Hypothalamus (tissue), 51 donors: ENCODE measurements at regions not wholly inside any gene's neighbourhood (a gene's known extent, or its start where the extent isn't known, plus 50 kb on each side); places are given as distances from the start of the nearest gene placed in this dataset.

Experiments used
- DNase-seq, 51 donors: peaks; one replicate each; lab custom pipeline; 2025; lab: John Stamatoyannopoulos, UW

DNA sequence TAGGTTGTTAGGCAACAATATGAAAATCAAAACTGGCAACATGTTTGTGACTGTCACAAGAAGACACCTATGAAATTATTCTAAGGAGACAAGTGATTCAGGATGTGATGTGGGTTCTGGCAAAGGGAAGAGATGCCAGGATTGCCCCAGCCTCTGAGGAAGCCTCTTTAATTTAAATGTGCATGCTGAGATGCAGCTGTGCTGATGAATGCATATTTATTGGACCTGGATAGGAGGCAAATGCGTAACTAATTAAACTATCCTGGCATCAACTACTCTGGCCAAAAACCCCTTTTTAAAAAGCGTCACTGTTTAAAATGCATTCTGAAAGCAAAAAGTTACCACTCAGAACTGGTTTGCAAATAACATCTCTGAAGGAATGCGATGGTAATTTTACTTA, 176.5 kb upstream of the DPH6 start:
- DNase-seq = no peak

DNA sequence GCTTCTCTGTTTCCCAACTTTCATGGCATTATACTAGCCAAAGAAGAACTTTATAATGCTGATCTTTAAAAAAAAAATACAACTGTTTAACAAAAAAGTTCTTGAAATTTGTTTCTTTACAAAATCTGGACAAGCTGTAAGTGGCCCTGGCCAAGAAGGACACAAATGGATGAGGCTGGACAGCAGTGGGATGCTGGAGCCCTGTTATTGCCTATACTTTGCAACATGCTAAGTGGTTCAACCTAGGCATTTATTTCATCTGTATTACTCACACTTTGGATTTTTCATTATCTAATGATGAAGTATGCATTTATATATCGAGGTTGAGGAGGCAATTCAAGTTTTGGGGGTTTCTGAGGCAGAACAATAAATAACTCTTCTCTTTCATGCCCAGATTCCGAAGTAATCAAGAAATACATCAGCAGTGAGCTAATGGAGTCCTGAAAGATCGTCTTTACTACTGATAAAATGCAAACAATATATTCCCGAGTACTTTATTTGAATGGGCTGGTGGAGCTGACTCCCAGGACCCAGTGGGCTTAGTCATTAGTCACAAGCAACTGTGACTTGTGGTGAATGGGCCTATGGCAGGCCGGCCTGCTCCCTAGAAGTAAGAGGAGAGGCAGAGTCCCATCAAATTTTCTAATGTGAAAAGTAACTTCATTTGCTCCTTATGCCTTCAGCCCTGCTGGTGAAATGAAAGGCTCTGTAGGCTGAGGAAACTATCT, 177.3 kb upstream of the DPH6 start:
- no peak for DNase-seq

DNA sequence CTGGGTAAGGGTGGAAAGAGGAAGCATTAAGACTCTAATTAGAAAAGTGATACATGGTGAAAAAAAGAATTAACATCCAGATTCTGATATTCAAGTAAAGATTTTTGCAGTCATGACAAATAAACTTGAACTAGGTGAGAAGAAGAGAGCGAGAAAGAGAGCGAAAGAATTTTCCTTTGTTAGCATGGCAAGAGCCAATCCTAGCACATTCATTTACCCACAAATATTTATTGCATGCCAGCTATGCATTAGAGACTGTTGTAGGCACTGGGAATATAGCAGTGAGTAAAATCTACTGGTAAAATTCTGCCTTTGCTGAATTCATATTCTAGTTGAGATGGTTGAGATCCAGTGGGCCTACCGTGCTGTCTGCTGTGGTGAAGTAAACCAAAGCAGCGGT, 177.9 kb upstream of the DPH6 start:
- no peak for DNase-seq

DNA sequence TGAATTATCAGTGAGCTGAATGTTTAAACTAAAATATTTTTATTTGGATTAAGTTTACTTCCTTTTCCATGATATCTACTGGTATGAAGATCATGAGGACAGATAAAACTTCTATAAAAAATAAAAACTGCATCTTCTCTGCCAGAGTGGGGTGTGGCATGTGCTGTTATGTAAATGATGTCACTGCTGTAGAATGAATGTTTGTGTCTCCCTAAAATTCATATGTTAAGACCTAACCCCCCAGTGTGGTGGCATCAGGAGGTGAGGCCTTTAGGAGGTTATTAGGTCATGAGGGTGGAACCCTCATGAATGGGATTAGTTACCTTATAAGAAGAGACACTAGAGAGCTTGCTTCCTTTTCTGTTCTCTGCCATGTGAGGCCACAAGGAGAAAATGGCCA, 178.7 kb upstream of the DPH6 start:
- DNase-seq = no peak

DNA sequence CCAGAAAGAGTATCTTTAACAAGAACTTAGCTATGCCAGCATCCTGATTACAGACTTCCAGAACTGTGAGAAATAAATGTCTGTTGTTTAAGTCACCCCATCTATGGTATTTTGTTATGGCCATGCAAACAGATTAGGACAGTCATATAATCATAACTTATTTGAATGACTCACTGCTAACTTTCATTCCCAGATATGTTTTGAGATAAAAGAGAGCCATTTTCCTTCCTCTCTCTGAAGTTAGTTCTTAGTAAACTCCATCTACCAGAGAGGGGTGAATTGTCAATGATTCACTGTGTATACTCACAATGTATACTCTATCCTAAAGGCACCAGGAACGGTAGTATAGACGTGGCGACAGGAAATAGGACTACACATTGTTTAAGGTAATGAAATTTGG, 179.4 kb upstream of the DPH6 start:
- DNase-seq = no peak

- DNase-seq = no peak
These were observed 181.7 kb upstream of the DPH6 start for GRCh38 chr15:35727627-35728026.

DNA sequence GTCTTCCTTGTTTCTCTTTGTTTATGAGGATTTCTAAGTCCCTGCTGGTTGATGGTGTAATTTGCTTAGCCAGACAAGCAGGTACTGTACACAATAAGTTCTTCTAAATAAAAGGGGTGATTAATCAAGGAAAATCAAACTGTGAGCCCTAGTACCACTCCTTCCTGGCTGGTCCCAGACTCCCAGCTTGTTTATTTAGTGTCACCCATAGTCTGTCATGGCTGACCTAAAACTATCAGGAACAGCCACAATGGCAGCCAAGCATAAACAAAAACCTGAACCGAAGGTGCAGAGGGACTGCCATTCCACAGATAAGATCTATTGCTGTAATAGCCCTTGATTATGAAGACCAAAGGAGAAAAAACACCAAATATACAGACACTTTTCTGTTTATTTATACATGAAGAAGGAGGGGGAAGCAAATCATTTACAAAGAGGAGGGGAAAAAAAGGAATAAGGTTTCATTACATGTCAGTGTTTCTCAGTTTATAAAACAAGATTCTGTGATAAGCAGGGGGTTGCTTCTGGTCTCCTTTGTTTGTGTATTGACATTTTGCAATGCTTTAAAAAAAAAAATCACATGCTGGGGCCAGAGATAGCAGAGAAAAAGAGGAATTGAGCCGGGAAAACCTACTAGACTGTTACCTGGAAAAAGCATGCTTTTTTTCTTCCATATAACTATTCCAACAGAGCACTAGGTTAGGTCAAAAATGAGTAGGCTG, 182.4 kb upstream of the DPH6 start:
- DNase-seq = no peak

GRCh38 chr15:35736150-35736549, 190.2 kb upstream of the DPH6 start:
- no peak for DNase-seq

DNA sequence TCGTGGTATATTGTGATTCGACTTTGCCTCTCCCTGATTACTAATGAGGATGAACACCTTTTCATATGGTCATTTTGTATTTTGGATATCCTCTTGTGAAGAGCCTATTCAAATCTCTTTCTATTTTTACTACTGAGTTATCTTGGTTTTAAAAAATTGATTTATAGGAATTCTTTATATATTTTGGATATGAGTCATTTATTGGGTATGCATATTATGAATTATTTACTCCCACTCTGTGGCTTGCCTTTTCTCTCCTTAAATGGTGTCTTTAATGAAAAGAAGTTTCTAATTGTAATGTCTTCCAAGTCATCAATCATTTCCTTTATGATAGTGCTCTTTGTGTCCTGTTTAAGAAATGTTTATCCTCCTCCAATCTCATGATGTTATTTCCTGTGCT, 191.5 kb upstream of the DPH6 start:
- DNase-seq = no peak

- DNase-seq = no peak
These were observed 192.4 kb upstream of the DPH6 start for GRCh38 chr15:35738370-35738769.

DNA sequence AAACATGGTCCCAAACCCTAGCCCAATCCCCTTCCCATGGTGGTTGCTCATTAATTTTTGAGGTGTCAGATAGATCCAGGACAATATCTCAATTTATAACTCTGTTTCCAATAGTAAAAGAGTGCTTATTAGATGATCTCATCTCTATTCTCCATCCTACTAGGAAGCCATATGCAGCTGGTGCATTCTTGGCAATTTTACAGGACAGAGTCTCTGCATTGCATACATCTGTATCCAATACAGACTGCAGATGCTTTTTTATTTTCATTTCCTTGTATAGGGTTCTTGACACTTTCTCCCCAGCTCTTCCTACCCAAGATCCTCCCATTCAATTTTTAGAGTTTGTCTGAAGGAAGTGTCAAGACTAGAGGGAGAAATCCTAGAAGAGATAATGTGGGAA, 194.8 kb upstream of the DPH6 start:
- DNase-seq = no peak

GRCh38 chr15:35741395-35741794, 195.4 kb upstream of the DPH6 start:
- DNase-seq = no peak

DNA sequence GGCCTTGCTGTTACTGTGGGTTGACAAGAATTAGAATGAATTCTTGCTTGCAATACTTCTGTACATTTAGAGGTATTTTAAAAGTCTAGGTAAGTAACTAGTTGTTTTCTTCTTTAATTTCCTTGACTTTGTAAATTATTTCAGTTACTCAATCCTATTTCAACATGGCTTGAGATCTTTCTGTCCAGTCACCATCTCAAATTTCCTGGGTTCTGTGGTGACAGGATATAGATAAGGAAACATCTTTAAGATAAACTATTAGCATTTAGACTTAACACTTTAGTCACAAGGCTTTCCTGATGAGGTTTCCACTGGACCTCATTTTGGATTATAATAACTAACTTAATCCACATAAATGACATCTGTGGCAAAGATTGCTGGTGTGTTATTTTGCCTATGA, 195.9 kb upstream of the DPH6 start:
- DNase-seq = no peak

DNA sequence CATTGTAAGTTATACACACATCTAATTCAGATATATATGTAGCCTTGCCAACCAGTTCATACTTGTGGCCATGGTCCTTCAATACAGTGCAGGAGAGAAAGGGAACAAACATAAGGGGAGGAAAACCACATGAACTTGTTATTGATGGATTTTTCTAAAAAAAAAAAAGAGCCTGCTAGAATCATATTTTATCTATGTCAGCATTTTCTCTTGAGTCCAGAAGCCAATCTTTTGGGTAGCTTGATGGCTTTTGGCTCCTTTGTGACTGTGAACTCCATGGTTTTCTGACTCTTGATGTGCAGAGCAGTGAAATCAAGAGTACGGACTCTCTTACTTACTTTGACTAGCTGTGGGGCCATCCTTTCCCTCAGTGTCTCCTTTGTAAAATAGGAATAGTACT, 197.4 kb upstream of the DPH6 start:
- no peak for DNase-seq

- peak in 2 of 51 donors; percentile 0 to 14 for DNase-seq
These were observed 200.2 kb upstream of the DPH6 start for GRCh38 chr15:35746121-35746520.

DNA sequence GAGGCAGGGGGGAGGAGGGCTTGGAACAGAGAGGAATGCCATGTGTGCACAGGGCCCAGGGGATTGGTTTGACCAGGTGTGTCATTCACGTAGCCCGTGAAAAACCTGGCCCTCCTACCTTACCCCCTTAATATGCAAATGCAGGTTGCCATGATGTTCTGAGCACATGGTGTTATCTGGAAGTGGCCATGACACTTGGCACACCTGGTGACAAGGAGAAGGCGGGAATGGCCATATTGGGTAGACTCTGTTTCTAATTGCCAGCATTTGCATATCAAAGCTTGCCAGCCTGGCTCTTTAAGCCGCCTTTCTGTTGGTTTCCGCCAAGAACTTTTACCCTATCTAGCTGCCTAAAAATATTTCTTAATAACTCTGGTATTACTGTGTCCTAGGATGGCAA, 202.1 kb upstream of the DPH6 start:
- no peak for DNase-seq

GRCh38 chr15:35750051-35750450, 204.1 kb upstream of the DPH6 start:
- no peak for DNase-seq

DNA sequence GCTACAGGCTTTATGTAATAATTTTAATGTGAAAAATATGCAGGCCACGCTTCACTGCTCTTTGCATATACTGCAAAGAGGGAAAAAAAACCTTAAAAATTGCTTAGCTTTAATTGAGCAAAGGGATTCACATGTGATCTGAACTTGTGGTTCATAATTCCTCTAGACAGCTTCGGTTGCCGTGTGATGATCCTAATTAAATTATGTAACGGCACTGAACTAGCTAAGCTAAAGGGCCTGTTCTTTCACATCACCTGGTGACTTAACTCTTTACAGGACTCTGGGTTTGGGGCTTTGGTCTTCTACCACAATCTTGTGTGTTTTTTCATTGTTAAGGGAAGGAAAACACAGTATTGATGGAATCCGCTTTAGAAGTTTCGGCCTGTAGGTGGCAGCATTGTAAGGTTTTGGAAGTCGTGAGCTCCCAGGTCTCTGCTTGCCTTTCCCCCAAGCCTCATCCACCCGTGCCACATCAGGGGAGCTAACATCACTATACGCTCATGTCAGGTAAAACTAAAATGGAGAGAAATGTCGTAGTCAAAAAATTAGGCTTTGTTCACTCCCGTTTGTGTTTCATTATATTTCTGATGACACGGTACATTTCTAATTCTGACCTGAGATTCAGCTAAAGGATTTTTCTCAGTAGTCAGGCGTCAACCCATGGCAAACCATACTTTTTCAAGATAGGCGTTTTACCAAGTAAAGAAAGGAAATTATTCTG, 205.6 kb upstream of the DPH6 start:
- peak in 45 of 51 donors; percentile 1 to 91 (median 37) for DNase-seq

DNA sequence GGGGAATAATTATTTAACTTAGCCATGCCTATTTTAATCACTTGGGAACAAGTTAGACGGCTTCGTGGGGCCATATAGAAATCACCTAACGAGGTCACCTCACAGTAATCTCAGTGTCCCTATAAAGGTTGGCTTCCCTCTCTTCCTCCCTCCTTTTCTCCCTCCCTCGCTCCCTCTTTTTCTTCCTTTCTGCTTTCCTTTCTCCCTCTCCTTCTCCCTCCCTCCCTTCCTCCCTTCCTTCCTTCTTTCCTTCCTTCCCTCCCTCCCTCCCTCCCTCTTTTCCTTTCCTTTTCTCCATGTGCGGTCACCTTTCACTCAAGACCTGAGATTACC, 206.1 kb upstream of the DPH6 start:
- DNase-seq = no peak

GRCh38 chr15:35753486-35753885, 207.5 kb upstream of the DPH6 start:
- no peak for DNase-seq

GRCh38 chr15:35755237-35755802, 209.4 kb upstream of the DPH6 start:
- DNase-seq = no peak

GRCh38 chr15:35756623-35757022, 210.7 kb upstream of the DPH6 start:
- DNase-seq = no peak
